Transverse colon (tissue), 4 donors: ENCODE measurements at regions not wholly inside any gene's neighbourhood (a gene's known extent, or its start where the extent isn't known, plus 50 kb on each side); places are given as distances from the start of the nearest gene placed in this dataset.

Source experiments
- CTCF ChIP-seq, 5 experiments: fragments of 200-600 bp in 3 of 5; fragments of 450-650 bp in 2 of 5; sonication (generic) in 3 of 5; IDR thresholded peaks; 1 replicate in 2 of 5; 2 replicates in 3 of 5; pipeline ENCODE4 v1.5.1; 2016 to 2017; ENCODE audit warnings: antibody characterized with exemption in 5 of 5, inconsistent platforms in 3 of 5, mild to moderate bottlenecking in 2 of 5, moderate library complexity in 1 of 5
- EP300 ChIP-seq: sonication (generic); formaldehyde crosslinking; IDR thresholded peaks from one replicate; pipeline ENCODE4 v1.6.1; 2017; ENCODE audit warnings: antibody characterized with exemption, low read depth
- POLR2A ChIP-seq: fragments of 450-650 bp; IDR thresholded peaks from one replicate; pipeline ENCODE4 v1.6.1; 2016; ENCODE audit warnings: antibody characterized with exemption, mild to moderate bottlenecking, moderate library complexity
- POLR2AphosphoS5 ChIP-seq, 3 donors: sonication (generic); formaldehyde crosslinking; IDR thresholded peaks; one replicate each; pipeline ENCODE4 v1.6.1; 2016; ENCODE audit warnings: antibody characterized with exemption in 3 of 3

- TF ChIP-seq POLR2A, result no peak
- TF ChIP-seq EP300, result no peak
- TF ChIP-seq CTCF (IDR thresholded peaks at IDR 0.05), result no peak
- no peak for TF ChIP-seq POLR2AphosphoS5 (IDR thresholded peaks at IDR 0.05)
These were observed 175.2 kb downstream of the GAS1 start for GRCh38 chr9:86771941-86772634.
